ENCODE measurements at regions not wholly inside any gene's neighbourhood (a gene's known extent, or its start where the extent isn't known, plus 50 kb on each side); places are given as distances from the start of the nearest gene placed in this dataset.

- DNase-seq (ENCODE audit: extremely low spot score in 2 of 2) = no peak
- intact Hi-C loops (cut with DNase I) = no loop called here
- Histone ChIP-seq H3K9me3 (no peaks in the 10 kb centered on the region), H3K4me1 (no peaks in the 10 kb centered on the region), H3K27me3 (no peaks in the 10 kb centered on the region), H3K27ac (no peak overlapping the region), H3K4me3 (no peak overlapping the region), H3K36me3 (no peaks in the 10 kb centered on the region)
- TF ChIP-seq POLR2AphosphoS5 (IDR thresholded peaks at IDR 0.05; ENCODE audit: insufficient read depth in 1 of 2, low read depth in 1 of 2) (no peak), CTCF (IDR thresholded peaks at IDR 0.05) (no peak), POLR2A (IDR thresholded peaks at IDR 0.05) (no peak)
These were observed 107.2 kb downstream of the RCN1 start for GRCh38 chr11:32198053-32198452.

- no peaks in the 10 kb centered on the region for H3K9me3 ChIP-seq
- intact Hi-C loops (cut with DNase I) = no loop called here
- DNase-seq (ENCODE audit: extremely low spot score in 2 of 2) = no peak
- no peaks in the 10 kb centered on the region for H3K4me1 ChIP-seq
- H3K27me3 ChIP-seq = no peaks in the 10 kb centered on the region
- no peaks in the 10 kb centered on the region for H3K36me3 ChIP-seq
- H3K4me3 ChIP-seq = no peak overlapping the region
- no peak overlapping the region for H3K27ac ChIP-seq
- TF ChIP-seq POLR2AphosphoS5 (IDR thresholded peaks at IDR 0.05; ENCODE audit: insufficient read depth in 1 of 2, low read depth in 1 of 2) (no peak), CTCF (IDR thresholded peaks at IDR 0.05) (no peak)
These were observed 109.4 kb downstream of the RCN1 start for GRCh38 chr11:32200136-32200847.

- no peak for DNase-seq (ENCODE audit: extremely low spot score in 2 of 2)
- Histone ChIP-seq H3K27me3 (no peaks in the 10 kb centered on the region), H3K27ac (no peak overlapping the region), H3K4me1 (no peaks in the 10 kb centered on the region), H3K4me3 (no peak overlapping the region), H3K36me3 (no peaks in the 10 kb centered on the region), H3K9me3 (no peaks in the 10 kb centered on the region)
- no peak for TF ChIP-seq POLR2AphosphoS5 (IDR thresholded peaks at IDR 0.05; ENCODE audit: insufficient read depth in 1 of 2, low read depth in 1 of 2)
- TF ChIP-seq POLR2A (IDR thresholded peaks at IDR 0.05) = no peak
- no peak for TF ChIP-seq CTCF (IDR thresholded peaks at IDR 0.05)
- intact Hi-C loops (cut with DNase I) = no loop called here
These were observed 113.9 kb downstream of the RCN1 start for GRCh38 chr11:32204751-32205150.

GRCh38 chr11:32210556-32210955, 119.7 kb downstream of the RCN1 start:
- H3K4me1 ChIP-seq = no peaks in the 10 kb centered on the region
- H3K27ac ChIP-seq = no peak overlapping the region
- H3K9me3 ChIP-seq = no peaks in the 10 kb centered on the region
- intact Hi-C loops (cut with DNase I) = no loop called here
- TF ChIP-seq POLR2AphosphoS5 (IDR thresholded peaks at IDR 0.05; ENCODE audit: insufficient read depth in 1 of 2, low read depth in 1 of 2) (no peak), POLR2A (IDR thresholded peaks at IDR 0.05) (no peak), CTCF (IDR thresholded peaks at IDR 0.05) (no peak)
- DNase-seq (ENCODE audit: extremely low spot score in 2 of 2) = no peak
- H3K4me3 ChIP-seq = no peak overlapping the region
- H3K36me3 ChIP-seq = no peaks in the 10 kb centered on the region
- no peaks in the 10 kb centered on the region for H3K27me3 ChIP-seq

GRCh38 chr11:32213223-32213622, 122.3 kb downstream of the RCN1 start:
- TF ChIP-seq CTCF (IDR thresholded peaks at IDR 0.05) = no peak
- no peak for TF ChIP-seq POLR2A (IDR thresholded peaks at IDR 0.05)
- no peak for TF ChIP-seq POLR2AphosphoS5 (IDR thresholded peaks at IDR 0.05; ENCODE audit: insufficient read depth in 1 of 2, low read depth in 1 of 2)
- intact Hi-C loops (cut with DNase I) = no loop called here
- peak in 1 of 2 donors; percentile 44 for DNase-seq (ENCODE audit: extremely low spot score in 2 of 2)
- no peaks in the 10 kb centered on the region for H3K36me3 ChIP-seq
- no peaks in the 10 kb centered on the region for H3K4me1 ChIP-seq
- no peak overlapping the region for H3K4me3 ChIP-seq
- no peaks in the 10 kb centered on the region for H3K27me3 ChIP-seq
- H3K27ac ChIP-seq = no peak overlapping the region
- H3K9me3 ChIP-seq = no peaks in the 10 kb centered on the region
